K562 (cell line): ENCODE measurements at regions not wholly inside any gene's neighbourhood (a gene's known extent, or its start where the extent isn't known, plus 50 kb on each side); places are given as distances from the start of the nearest gene placed in this dataset.

Source experiments
- DPF2 ChIP-seq: fragments of 450-650 bp; IDR thresholded peaks from 2 replicates; pipeline ENCODE4 v1.6.1; 2016
- ETV6 ChIP-seq, 3 experiments: fragments of 150-350 bp in 1 of 3; sonication (generic) in 1 of 3; formaldehyde crosslinking in 1 of 3; IDR thresholded peaks; 2 replicates each; pipeline versions ENCODE4 v1.6.1 to v1.8.0; 2014 to 2022; ENCODE audit warnings: borderline replicate concordance in 2 of 3, low read depth in 2 of 3, antibody characterized with exemption in 1 of 3, low read length in 1 of 3, mild to moderate bottlenecking in 1 of 3, missing genetic modification reagents in 1 of 3
- GTF2F1 ChIP-seq: IDR thresholded peaks from 2 replicates; pipeline ENCODE4 v1.6.1; 2011; ENCODE audit warnings: low read depth, low read length, improper control_type of control experiment
- HNRNPLL ChIP-seq: fragments of 200-400 bp; formaldehyde crosslinking; IDR thresholded peaks from 2 replicates; pipeline ENCODE4 v1.6.1; 2017; ENCODE audit warnings: low read length, low read depth, mild to moderate bottlenecking; ENCODE audit not compliant: poor library complexity, severe bottlenecking
- PHTF2 ChIP-seq: fragments of 250-450 bp; sonication (Bioruptor Pico); IDR thresholded peaks from 2 replicates; pipeline ENCODE4 v1.5.0; 2021; ENCODE audit warnings: mild to moderate bottlenecking
- RNF2 ChIP-seq: sonication (generic); IDR thresholded peaks from 2 replicates; pipeline ENCODE4 v1.6.1; 2016
- SRSF3 ChIP-seq: fragments of 200-400 bp; formaldehyde crosslinking; IDR thresholded peaks from 2 replicates; pipeline ENCODE4 v1.6.1; 2016; ENCODE audit warnings: mild to moderate bottlenecking, low read length, moderate library complexity; ENCODE audit not compliant: insufficient read depth
- TARDBP ChIP-seq: fragments of 450-650 bp; IDR thresholded peaks from 2 replicates; pipeline ENCODE4 v1.6.1; 2016
- UBTF ChIP-seq, 2 experiments: IDR thresholded peaks; 2 replicates each; pipeline ENCODE4 v1.6.1; 2012; ENCODE audit warnings: improper control_type of control experiment in 2 of 2, low read depth in 2 of 2, low read length in 2 of 2, borderline replicate concordance in 1 of 2
- ZKSCAN8 ChIP-seq: fragments of 200-800 bp; sonication (Bioruptor generic); IDR thresholded peaks from 2 replicates; pipeline ENCODE4 v1.6.1; 2016; ENCODE audit warnings: missing genetic modification characterization, missing compliant biosample characterization
- ZNF175 ChIP-seq: fragments of 200-800 bp; sonication (Bioruptor generic); IDR thresholded peaks from 2 replicates; pipeline ENCODE4 v1.6.1; 2016; ENCODE audit warnings: low read depth, mild to moderate bottlenecking, missing genetic modification characterization, missing compliant biosample characterization
- ZNF444 ChIP-seq: fragments of 250-450 bp; sonication (Bioruptor Pico); IDR thresholded peaks from 2 replicates; pipeline ENCODE4 v1.4.0; 2020; ENCODE audit warnings: mild to moderate bottlenecking, moderate library complexity
- ZNF609 ChIP-seq: sonication (generic); formaldehyde crosslinking; IDR thresholded peaks from 2 replicates; pipeline ENCODE4 v1.8.1; 2023; ENCODE audit warnings: missing genetic modification reagents, mild to moderate bottlenecking, borderline replicate concordance
- TF ChIP-seq, protein P1 (sequence below): fragments of 450-650 bp; formaldehyde crosslinking; IDR thresholded peaks from 2 replicates; pipeline ENCODE4 v1.4.0; 2022; ENCODE audit warnings: missing genetic modification characterization
- TF ChIP-seq, protein P2 (sequence below), 2 experiments: fragments of 450-650 bp; IDR thresholded peaks; 2 replicates each; pipeline ENCODE4 v1.6.1; 2018; ENCODE audit warnings: mild to moderate bottlenecking in 2 of 2, low read depth in 1 of 2; ENCODE audit not compliant: partially characterized antibody in 2 of 2

DNA sequence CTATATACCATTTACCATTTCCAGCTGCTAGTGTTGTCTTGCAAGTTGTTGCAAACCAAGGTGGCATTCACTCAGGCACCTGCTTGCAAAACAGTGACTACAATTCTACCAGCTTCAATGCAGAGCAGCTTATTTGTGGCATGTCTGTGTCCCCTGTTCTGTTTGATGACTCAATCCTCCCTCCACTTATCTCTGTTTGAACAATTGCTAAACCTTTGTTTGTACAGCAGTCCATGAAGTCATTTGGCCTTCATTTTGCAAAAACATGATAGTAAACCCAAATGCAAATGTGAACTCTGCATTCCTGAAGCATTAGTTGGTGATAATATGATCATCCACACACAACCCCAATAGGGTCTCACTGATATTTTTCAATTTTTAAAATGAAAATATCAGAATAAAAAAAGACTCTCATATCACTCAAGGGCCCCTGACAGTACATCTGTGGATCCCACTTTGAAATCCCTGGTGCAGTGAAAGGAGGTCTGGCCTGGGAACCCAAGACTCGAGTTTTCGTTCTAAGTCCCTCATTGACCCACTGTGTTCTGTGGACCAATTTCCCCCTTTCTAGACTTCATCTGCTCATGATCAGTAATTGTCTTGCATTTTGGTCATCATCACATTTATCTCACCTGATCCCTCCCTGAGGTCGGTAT, 425.4 kb downstream of the RPS24 start (continued):
- TF ChIP-seq ETV6 (IDR thresholded peaks at IDR 0.05; ENCODE audit: borderline replicate concordance in 1 of 2, low read depth in 2 of 2, low read length in 1 of 2) (no peak), ETV6 (CRISPR knock-in tag; IDR thresholded peaks at IDR 0.05; ENCODE audit: borderline replicate concordance) (no peak), SRSF3 (no peak), ZKSCAN8 (no peak), HNRNPLL (no peak), TARDBP (peak; percentile 84; the same call in 1 of the 2 replicates), ZNF609 (CRISPR knock-in tag) (no peak), RNF2 (no peak), GTF2F1 (no peak), ZNF175 (CRISPR knock-in tag) (no peak), PHTF2 (CRISPR knock-in tag) (no peak), DPF2 (peak; percentile 97), UBTF (IDR thresholded peaks at IDR 0.05; ENCODE audit: borderline replicate concordance in 1 of 2, low read depth in 2 of 2, low read length in 2 of 2) (no peak), ZNF444 (no peak)
- TF ChIP-seq, protein P1, sequence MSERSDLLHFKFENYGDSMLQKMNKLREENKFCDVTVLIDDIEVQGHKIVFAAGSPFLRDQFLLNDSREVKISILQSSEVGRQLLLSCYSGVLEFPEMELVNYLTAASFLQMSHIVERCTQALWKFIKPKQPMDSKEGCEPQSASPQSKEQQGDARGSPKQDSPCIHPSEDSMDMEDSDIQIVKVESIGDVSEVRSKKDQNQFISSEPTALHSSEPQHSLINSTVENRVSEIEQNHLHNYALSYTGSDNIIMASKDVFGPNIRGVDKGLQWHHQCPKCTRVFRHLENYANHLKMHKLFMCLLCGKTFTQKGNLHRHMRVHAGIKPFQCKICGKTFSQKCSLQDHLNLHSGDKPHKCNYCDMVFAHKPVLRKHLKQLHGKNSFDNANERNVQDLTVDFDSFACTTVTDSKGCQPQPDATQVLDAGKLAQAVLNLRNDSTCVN (CRISPR knock-in tag): no peak
- TF ChIP-seq, protein P2, sequence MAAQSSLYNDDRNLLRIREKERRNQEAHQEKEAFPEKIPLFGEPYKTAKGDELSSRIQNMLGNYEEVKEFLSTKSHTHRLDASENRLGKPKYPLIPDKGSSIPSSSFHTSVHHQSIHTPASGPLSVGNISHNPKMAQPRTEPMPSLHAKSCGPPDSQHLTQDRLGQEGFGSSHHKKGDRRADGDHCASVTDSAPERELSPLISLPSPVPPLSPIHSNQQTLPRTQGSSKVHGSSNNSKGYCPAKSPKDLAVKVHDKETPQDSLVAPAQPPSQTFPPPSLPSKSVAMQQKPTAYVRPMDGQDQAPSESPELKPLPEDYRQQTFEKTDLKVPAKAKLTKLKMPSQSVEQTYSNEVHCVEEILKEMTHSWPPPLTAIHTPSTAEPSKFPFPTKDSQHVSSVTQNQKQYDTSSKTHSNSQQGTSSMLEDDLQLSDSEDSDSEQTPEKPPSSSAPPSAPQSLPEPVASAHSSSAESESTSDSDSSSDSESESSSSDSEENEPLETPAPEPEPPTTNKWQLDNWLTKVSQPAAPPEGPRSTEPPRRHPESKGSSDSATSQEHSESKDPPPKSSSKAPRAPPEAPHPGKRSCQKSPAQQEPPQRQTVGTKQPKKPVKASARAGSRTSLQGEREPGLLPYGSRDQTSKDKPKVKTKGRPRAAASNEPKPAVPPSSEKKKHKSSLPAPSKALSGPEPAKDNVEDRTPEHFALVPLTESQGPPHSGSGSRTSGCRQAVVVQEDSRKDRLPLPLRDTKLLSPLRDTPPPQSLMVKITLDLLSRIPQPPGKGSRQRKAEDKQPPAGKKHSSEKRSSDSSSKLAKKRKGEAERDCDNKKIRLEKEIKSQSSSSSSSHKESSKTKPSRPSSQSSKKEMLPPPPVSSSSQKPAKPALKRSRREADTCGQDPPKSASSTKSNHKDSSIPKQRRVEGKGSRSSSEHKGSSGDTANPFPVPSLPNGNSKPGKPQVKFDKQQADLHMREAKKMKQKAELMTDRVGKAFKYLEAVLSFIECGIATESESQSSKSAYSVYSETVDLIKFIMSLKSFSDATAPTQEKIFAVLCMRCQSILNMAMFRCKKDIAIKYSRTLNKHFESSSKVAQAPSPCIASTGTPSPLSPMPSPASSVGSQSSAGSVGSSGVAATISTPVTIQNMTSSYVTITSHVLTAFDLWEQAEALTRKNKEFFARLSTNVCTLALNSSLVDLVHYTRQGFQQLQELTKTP (IDR thresholded peaks at IDR 0.05; ENCODE audit: low read depth in 1 of 2, partially characterized antibody in 2 of 2): peak in 1 of 2 experiments; percentile 67
